Activated CD4-positive, CD25-positive, alpha-beta regulatory T cell (primary cell): ENCODE measurements at regions not wholly inside any gene's neighbourhood (a gene's known extent, or its start where the extent isn't known, plus 50 kb on each side); places are given as distances from the start of the nearest gene placed in this dataset.
"Not testable (repeated sequence)": the region's sequence is repeated elsewhere in the genome, so short reads cannot be mapped to it uniquely, and the experiment has no call there.

Source experiments
- DNase-seq, 4 experiments: peaks; one replicate each; lab custom pipeline; 2025; lab: John Stamatoyannopoulos, UW

- no peak for DNase-seq
These were observed 962.9 kb downstream of the TMEM121 start for GRCh38 chr14:106489112-106489881.

- no peak for DNase-seq
These were observed 964.1 kb downstream of the TMEM121 start for GRCh38 chr14:106490442-106490841.

GRCh38 chr14:106491851-106492250 is 965.5 kb downstream of the TMEM121 start:
- no peak for DNase-seq

GRCh38 chr14:106493962-106494823 is 967.8 kb downstream of the TMEM121 start:
- no peak for DNase-seq

- DNase-seq = no peak
These were observed 974.2 kb downstream of the TMEM121 start for GRCh38 chr14:106500571-106500970.

GRCh38 chr14:106501898-106502297 is 975.5 kb downstream of the TMEM121 start:
- DNase-seq = no peak

- no peak for DNase-seq
These were observed 979.0 kb downstream of the TMEM121 start for GRCh38 chr14:106505366-106505765.

- DNase-seq = peak in 1 of 4 experiments; percentile 26
These were observed 980.5 kb downstream of the TMEM121 start for GRCh38 chr14:106506881-106507305.

- no peak for DNase-seq
These were observed 981.0 kb downstream of the TMEM121 start for GRCh38 chr14:106507354-106507753.

- no peak for DNase-seq
These were observed 981.8 kb downstream of the TMEM121 start for GRCh38 chr14:106508216-106508615.

- DNase-seq = no peak
These were observed 982.8 kb downstream of the TMEM121 start for GRCh38 chr14:106509176-106509575.

GRCh38 chr14:106509807-106510206 is 983.4 kb downstream of the TMEM121 start:
- DNase-seq = no peak

- no peak for DNase-seq
These were observed 984.8 kb downstream of the TMEM121 start for GRCh38 chr14:106511006-106511799.

GRCh38 chr14:106511800-106512198 is 985.4 kb downstream of the TMEM121 start:
- DNase-seq = no peak

- DNase-seq = no peak
These were observed 986.9 kb downstream of the TMEM121 start for GRCh38 chr14:106513302-106513701.

- DNase-seq = peak; percentile 68 to 80 (median 74)
These were observed 991.9 kb downstream of the TMEM121 start for GRCh38 chr14:106518054-106518943.

GRCh38 chr14:106522118-106522517 is 995.7 kb downstream of the TMEM121 start:
- DNase-seq = not testable (repeated sequence)

GRCh38 chr14:106522990-106523389 is 996.6 kb downstream of the TMEM121 start:
- DNase-seq = no peak

- no peak for DNase-seq
These were observed 1002.3 kb downstream of the TMEM121 start for GRCh38 chr14:106528717-106529116.

GRCh38 chr14:106530031-106530422 is 1003.6 kb downstream of the TMEM121 start:
- DNase-seq = no peak

- no peak for DNase-seq
These were observed 1004.2 kb downstream of the TMEM121 start for GRCh38 chr14:106530423-106531107.
